ENCODE measurements at regions not wholly inside any gene's neighbourhood (a gene's known extent, or its start where the extent isn't known, plus 50 kb on each side); places are given as distances from the start of the nearest gene placed in this dataset.

- TF ChIP-seq EZH2phosphoT487 (IDR thresholded peaks at IDR 0.05; ENCODE audit: low read depth) = no peak
- TF ChIP-seq, protein P1, sequence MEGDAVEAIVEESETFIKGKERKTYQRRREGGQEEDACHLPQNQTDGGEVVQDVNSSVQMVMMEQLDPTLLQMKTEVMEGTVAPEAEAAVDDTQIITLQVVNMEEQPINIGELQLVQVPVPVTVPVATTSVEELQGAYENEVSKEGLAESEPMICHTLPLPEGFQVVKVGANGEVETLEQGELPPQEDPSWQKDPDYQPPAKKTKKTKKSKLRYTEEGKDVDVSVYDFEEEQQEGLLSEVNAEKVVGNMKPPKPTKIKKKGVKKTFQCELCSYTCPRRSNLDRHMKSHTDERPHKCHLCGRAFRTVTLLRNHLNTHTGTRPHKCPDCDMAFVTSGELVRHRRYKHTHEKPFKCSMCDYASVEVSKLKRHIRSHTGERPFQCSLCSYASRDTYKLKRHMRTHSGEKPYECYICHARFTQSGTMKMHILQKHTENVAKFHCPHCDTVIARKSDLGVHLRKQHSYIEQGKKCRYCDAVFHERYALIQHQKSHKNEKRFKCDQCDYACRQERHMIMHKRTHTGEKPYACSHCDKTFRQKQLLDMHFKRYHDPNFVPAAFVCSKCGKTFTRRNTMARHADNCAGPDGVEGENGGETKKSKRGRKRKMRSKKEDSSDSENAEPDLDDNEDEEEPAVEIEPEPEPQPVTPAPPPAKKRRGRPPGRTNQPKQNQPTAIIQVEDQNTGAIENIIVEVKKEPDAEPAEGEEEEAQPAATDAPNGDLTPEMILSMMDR (IDR thresholded peaks at IDR 0.05; ENCODE audit: low read depth, low read length) = no peak
- Histone ChIP-seq H3K4me1 (ENCODE audit: low read length) (peaks cover 29% of the 10 kb centered on the region), H3K27me3 (ENCODE audit: low read depth, low read length) (peaks cover 24% of the 10 kb centered on the region), H3K9ac (ENCODE audit: low read length) (no peak overlapping the region), H3K36me3 (replicated peaks; ENCODE audit: low read depth, low read length) (no peaks in the 10 kb centered on the region), H3K27ac (ENCODE audit: low read length) (no peak overlapping the region), H3K79me2 (ENCODE audit: low read length) (no peaks in the 10 kb centered on the region), H3K9me3 (ENCODE audit: insufficient read depth, low read length) (no peaks in the 10 kb centered on the region), H4K20me1 (ENCODE audit: insufficient read depth, low read length) (no peaks in the 10 kb centered on the region), H3K4me2 (ENCODE audit: low read length) (no peak overlapping the region), H3K4me3 (ENCODE audit: low read length) (no peak overlapping the region), H2AFZ (ENCODE audit: low read depth, low read length) (no peak overlapping the region)
Measured at GRCh38 chr7:86950944-86951343, 108.5 kb downstream of the ELAPOR2 start.

DNA sequence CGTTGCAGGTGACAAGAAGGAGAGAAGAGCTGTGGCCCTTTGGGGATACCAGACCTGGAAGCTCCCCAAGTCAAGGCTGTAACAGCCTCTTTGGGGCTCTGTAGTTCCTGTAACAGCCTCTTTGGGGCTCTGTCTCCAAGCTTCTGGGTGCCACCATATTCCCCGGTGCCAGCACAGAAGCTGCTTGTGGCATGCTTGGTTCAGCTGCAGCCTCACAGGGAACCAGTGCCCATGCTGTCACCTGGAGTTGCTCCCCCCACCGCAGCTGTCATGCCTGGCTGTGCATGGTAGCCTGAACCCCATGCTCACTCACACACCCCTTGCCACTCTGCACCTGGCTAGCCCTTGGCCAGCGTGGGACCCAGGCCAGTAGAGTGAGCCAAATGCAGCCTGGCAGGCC, 109.1 kb downstream of the ELAPOR2 start:
- Histone ChIP-seq H3K9ac (ENCODE audit: low read length) (no peak overlapping the region), H3K4me3 (ENCODE audit: low read length) (no peak overlapping the region), H3K9me3 (ENCODE audit: insufficient read depth, low read length) (no peaks in the 10 kb centered on the region), H3K36me3 (replicated peaks; ENCODE audit: low read depth, low read length) (no peaks in the 10 kb centered on the region), H3K4me2 (ENCODE audit: low read length) (no peak overlapping the region), H4K20me1 (ENCODE audit: insufficient read depth, low read length) (no peaks in the 10 kb centered on the region), H3K27me3 (ENCODE audit: low read depth, low read length) (peaks cover 23% of the 10 kb centered on the region), H3K4me1 (ENCODE audit: low read length) (peaks cover 29% of the 10 kb centered on the region), H3K27ac (ENCODE audit: low read length) (no peak overlapping the region), H2AFZ (ENCODE audit: low read depth, low read length) (no peak overlapping the region), H3K79me2 (ENCODE audit: low read length) (no peaks in the 10 kb centered on the region)
- TF ChIP-seq, protein P1 (IDR thresholded peaks at IDR 0.05; ENCODE audit: low read depth, low read length) = peak; percentile 32
- no peak for TF ChIP-seq EZH2phosphoT487 (IDR thresholded peaks at IDR 0.05; ENCODE audit: low read depth)

DNA sequence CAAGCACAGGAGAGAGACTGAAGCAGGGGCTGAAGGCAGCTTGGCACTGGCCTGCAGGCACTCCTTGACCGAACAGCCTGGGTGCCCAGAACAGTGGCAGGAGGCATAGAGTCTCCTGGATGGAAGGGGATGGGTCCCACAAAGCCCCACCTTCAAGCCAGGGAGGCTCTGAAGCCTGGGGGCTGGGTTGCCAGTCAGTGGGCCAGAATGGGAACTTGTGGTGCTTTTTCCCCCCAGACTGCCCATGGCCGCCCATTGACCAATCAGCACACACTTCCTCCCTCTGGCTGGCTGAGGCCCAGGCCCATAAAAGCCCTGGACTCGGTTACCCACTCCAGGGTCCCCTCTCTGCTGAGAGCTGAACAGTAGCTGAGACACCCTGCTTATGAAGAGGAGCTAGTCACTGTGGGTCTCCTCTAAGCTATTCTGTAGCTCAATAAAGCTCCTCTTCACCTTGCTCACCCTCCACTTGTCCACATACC, 109.6 kb downstream of the ELAPOR2 start:
- H3K27ac ChIP-seq (ENCODE audit: low read length) = 0 out of 2 replicates have a peak overlapping the region, but pooled peaks have one; percentile 42
- H3K4me1 ChIP-seq (ENCODE audit: low read length) = peaks cover 29% of the 10 kb centered on the region
- TF ChIP-seq, protein P1 (IDR thresholded peaks at IDR 0.05; ENCODE audit: low read depth, low read length) = no peak
- no peak for TF ChIP-seq EZH2phosphoT487 (IDR thresholded peaks at IDR 0.05; ENCODE audit: low read depth)
- H3K9me3 ChIP-seq (ENCODE audit: insufficient read depth, low read length) = no peaks in the 10 kb centered on the region
- no peak overlapping the region for H3K4me3 ChIP-seq (ENCODE audit: low read length)
- H3K79me2 ChIP-seq (ENCODE audit: low read length) = no peaks in the 10 kb centered on the region
- peak overlapping the region; percentile 72 for H3K4me2 ChIP-seq (ENCODE audit: low read length)
- no peak overlapping the region for H3K9ac ChIP-seq (ENCODE audit: low read length)
- peaks cover 27% of the 10 kb centered on the region for H3K27me3 ChIP-seq (ENCODE audit: low read depth, low read length)
- no peaks in the 10 kb centered on the region for H4K20me1 ChIP-seq (ENCODE audit: insufficient read depth, low read length)
- 0 out of 2 replicates have a peak overlapping the region, but pooled peaks have one; percentile 33 for H2AFZ ChIP-seq (ENCODE audit: low read depth, low read length)
- H3K36me3 ChIP-seq (replicated peaks; ENCODE audit: low read depth, low read length) = no peaks in the 10 kb centered on the region

- H3K4me3 ChIP-seq (ENCODE audit: low read length) = peak overlapping the region; percentile 55
- peak overlapping the region; percentile 13; the same call in 1 of the 2 replicates for H3K9ac ChIP-seq (ENCODE audit: low read length)
- no peaks in the 10 kb centered on the region for H3K36me3 ChIP-seq (replicated peaks; ENCODE audit: low read depth, low read length)
- no peaks in the 10 kb centered on the region for H4K20me1 ChIP-seq (ENCODE audit: insufficient read depth, low read length)
- H2AFZ ChIP-seq (ENCODE audit: low read depth, low read length) = peak overlapping the region; percentile 33; the same call in 1 of the 2 replicates
- no peaks in the 10 kb centered on the region for H3K79me2 ChIP-seq (ENCODE audit: low read length)
- H3K4me1 ChIP-seq (ENCODE audit: low read length) = peaks cover 29% of the 10 kb centered on the region
- H3K4me2 ChIP-seq (ENCODE audit: low read length) = peak overlapping the region; percentile 72
- TF ChIP-seq EZH2phosphoT487 (IDR thresholded peaks at IDR 0.05; ENCODE audit: low read depth) = no peak
- TF ChIP-seq, protein P1 (IDR thresholded peaks at IDR 0.05; ENCODE audit: low read depth, low read length) = no peak
- peaks cover 28% of the 10 kb centered on the region for H3K27me3 ChIP-seq (ENCODE audit: low read depth, low read length)
- no peaks in the 10 kb centered on the region for H3K9me3 ChIP-seq (ENCODE audit: insufficient read depth, low read length)
- peak overlapping the region; percentile 42; the same call in 1 of the 2 replicates for H3K27ac ChIP-seq (ENCODE audit: low read length)
Measured at GRCh38 chr7:86949052-86949778, 110.2 kb downstream of the ELAPOR2 start.
